Liver (tissue), 8 donors: ENCODE measurements at regions not wholly inside any gene's neighbourhood (a gene's known extent, or its start where the extent isn't known, plus 50 kb on each side); places are given as distances from the start of the nearest gene placed in this dataset.

ENCODE experiments used
- DNase-seq: peaks from one replicate; pipeline ENCODE4 v3.0.0-alpha.2; 2017; ENCODE audit warnings: low spot score
- H3K27ac ChIP-seq, 2 donors: one replicate each; pipeline ENCODE4 v1.7.0; 2013; ENCODE audit warnings: inconsistent platforms in 2 of 2, low read length in 2 of 2, control low read depth in 1 of 2, low read depth in 1 of 2, mild to moderate bottlenecking in 1 of 2
- H3K27me3 ChIP-seq, 4 donors: one replicate each; pipeline versions ENCODE4 v1.6.1 to v1.7.0; 2013; ENCODE audit warnings: low read length in 3 of 4, inconsistent platforms in 1 of 4, mild to moderate bottlenecking in 1 of 4, moderate library complexity in 1 of 4; ENCODE audit not compliant: control insufficient read depth in 4 of 4, insufficient read depth in 4 of 4
- H3K36me3 ChIP-seq, 4 donors: one replicate each; pipeline versions ENCODE4 v1.6.1 to v1.7.0; 2013; ENCODE audit warnings: low read length in 3 of 4, mild to moderate bottlenecking in 3 of 4, low read depth in 1 of 4, moderate library complexity in 1 of 4; ENCODE audit not compliant: control insufficient read depth in 4 of 4, insufficient read depth in 3 of 4
- H3K4me1 ChIP-seq, 4 donors: one replicate each; pipeline versions ENCODE4 v1.6.1 to v1.7.0; 2013; ENCODE audit warnings: low read length in 3 of 4, mild to moderate bottlenecking in 3 of 4, moderate library complexity in 1 of 4; ENCODE audit not compliant: control insufficient read depth in 4 of 4, insufficient read depth in 4 of 4
- H3K4me3 ChIP-seq, 3 donors: one replicate each; pipeline versions ENCODE4 v1.6.1 to v1.7.0; 2013; ENCODE audit warnings: low read length in 3 of 3, control low read depth in 1 of 3, low read depth in 1 of 3, mild to moderate bottlenecking in 1 of 3
- H3K9ac ChIP-seq, 2 donors: one replicate each; pipeline ENCODE4 v1.7.0; 2013; ENCODE audit warnings: low read length in 2 of 2, mild to moderate bottlenecking in 2 of 2, moderate library complexity in 2 of 2, control low read depth in 1 of 2, low read depth in 1 of 2
- H3K9me3 ChIP-seq, 4 donors: one replicate each; pipeline versions ENCODE4 v1.6.1 to v1.7.0; 2013; ENCODE audit warnings: low read length in 3 of 4; ENCODE audit not compliant: control insufficient read depth in 4 of 4
- CTCF ChIP-seq: fragments of 150-350 bp; IDR thresholded peaks from 2 replicates; pipeline ENCODE4 v1.5.1; 2017; ENCODE audit warnings: improper control_type of control experiment, low read depth, low read length; ENCODE audit not compliant: missing input control
- EGR1 ChIP-seq, 2 donors: IDR thresholded peaks; 2 replicates each; pipeline ENCODE4 v1.6.1; 2016 to 2018; ENCODE audit warnings: antibody characterized with exemption in 2 of 2, low read depth in 2 of 2
- FOXA1 ChIP-seq: IDR thresholded peaks from 2 replicates; pipeline ENCODE4 v1.6.1; 2016; ENCODE audit warnings: antibody characterized with exemption
- FOXA2 ChIP-seq: IDR thresholded peaks from 2 replicates; pipeline ENCODE4 v1.6.1; 2016; ENCODE audit warnings: antibody characterized with exemption
- GABPA ChIP-seq, 2 donors: IDR thresholded peaks in 1 of 2; conservative IDR thresholded peaks in 1 of 2; 2 replicates each; pipeline ENCODE4 v1.6.1; 2016; ENCODE audit warnings: antibody characterized with exemption in 2 of 2, mild to moderate bottlenecking in 1 of 2, moderate library complexity in 1 of 2
- HNF4A ChIP-seq, 2 donors: conservative IDR thresholded peaks; 2 replicates each; pipeline ENCODE4 v1.6.1; 2016; ENCODE audit warnings: antibody characterized with exemption in 2 of 2, mild to moderate bottlenecking in 2 of 2
- HNF4G ChIP-seq: IDR thresholded peaks from 2 replicates; pipeline ENCODE4 v1.6.1; 2016; ENCODE audit warnings: antibody characterized with exemption
- JUND ChIP-seq, 2 donors: IDR thresholded peaks; 2 replicates each; pipeline ENCODE4 v1.6.1; 2016; ENCODE audit warnings: antibody characterized with exemption in 2 of 2
- MAX ChIP-seq: IDR thresholded peaks from 2 replicates; pipeline ENCODE4 v1.6.1; 2016; ENCODE audit warnings: antibody characterized with exemption
- NR2F2 ChIP-seq: IDR thresholded peaks from 2 replicates; pipeline ENCODE4 v1.6.1; 2016; ENCODE audit warnings: antibody characterized with exemption
- RAD21 ChIP-seq, 2 donors: IDR thresholded peaks; 2 replicates each; pipeline ENCODE4 v1.6.1; 2016; ENCODE audit warnings: antibody characterized with exemption in 2 of 2, mild to moderate bottlenecking in 2 of 2
- RXRA ChIP-seq, 2 donors: IDR thresholded peaks; 2 replicates each; pipeline ENCODE4 v1.6.1; 2017 to 2018; ENCODE audit warnings: antibody characterized with exemption in 2 of 2, mild to moderate bottlenecking in 1 of 2
- SP1 ChIP-seq: IDR thresholded peaks from 2 replicates; pipeline ENCODE4 v1.6.1; 2018; ENCODE audit warnings: antibody characterized with exemption, mild to moderate bottlenecking
- TAF1 ChIP-seq: conservative IDR thresholded peaks from 2 replicates; pipeline ENCODE4 v1.6.1; 2016; ENCODE audit warnings: antibody characterized with exemption, mild to moderate bottlenecking
- YY1 ChIP-seq: IDR thresholded peaks from 2 replicates; pipeline ENCODE4 v1.6.1; 2016; ENCODE audit warnings: antibody characterized with exemption, mild to moderate bottlenecking
- WGBS: extraction: QIAGEN DNeasy Blood & Tissue Kit; methylation state at CpG from one replicate; pipeline ENCODE4 v1.1.7; 2013; 5-methylcytosine and 5-hydroxymethylcytosine counted together
- TF ChIP-seq, protein P1 (sequence below): IDR thresholded peaks from 2 replicates; pipeline ENCODE4 v1.6.1; 2016; ENCODE audit warnings: antibody characterized with exemption
- TF ChIP-seq, protein P2 (sequence below): IDR thresholded peaks from 2 replicates; pipeline ENCODE4 v1.6.1; 2016; ENCODE audit warnings: antibody characterized with exemption
- TF ChIP-seq, protein P3 (sequence below): IDR thresholded peaks from 2 replicates; pipeline ENCODE4 v1.6.1; 2016; ENCODE audit warnings: antibody characterized with exemption, mild to moderate bottlenecking
- donor health status: healthy.
- donor health status: healthy.
- donor health status: healthy.
- donor health status: healthy.
- donor health status: healthy.

- Histone ChIP-seq H3K27ac (no peak overlapping the region), H3K9me3 (no peaks in the 10 kb centered on the region), H3K9ac (no peak overlapping the region), H3K27me3 (no peaks in the 10 kb centered on the region), H3K36me3 (no peaks in the 10 kb centered on the region), H3K4me1 (no peaks in the 10 kb centered on the region), H3K4me3 (no peak overlapping the region)
- WGBS = 60% methylated on average over 5 of the region's 5 CpGs
- no peak for DNase-seq
- no peak for TF ChIP-seq NR2F2
- TF ChIP-seq FOXA1 = no peak
- TF ChIP-seq RXRA (IDR thresholded peaks at IDR 0.05) = no peak
- TF ChIP-seq JUND (IDR thresholded peaks at IDR 0.05) = no peak
- TF ChIP-seq CTCF = no peak
- TF ChIP-seq EGR1 (IDR thresholded peaks at IDR 0.05; ENCODE audit: low read depth in 2 of 2) = no peak
- TF ChIP-seq RAD21 (IDR thresholded peaks at IDR 0.05) = no peak
- TF ChIP-seq GABPA (IDR thresholded peaks at IDR 0.05 in 1 of 2, conservative IDR thresholded peaks at IDR 0.05 in 1 of 2) = no peak
- TF ChIP-seq SP1 = no peak
- TF ChIP-seq TAF1 = no peak
- TF ChIP-seq HNF4G = no peak
- TF ChIP-seq YY1 = no peak
- no peak for TF ChIP-seq FOXA2
These were observed 582.7 kb downstream of the RERGL start for GRCh38 chr12:17507336-17507735.

DNA sequence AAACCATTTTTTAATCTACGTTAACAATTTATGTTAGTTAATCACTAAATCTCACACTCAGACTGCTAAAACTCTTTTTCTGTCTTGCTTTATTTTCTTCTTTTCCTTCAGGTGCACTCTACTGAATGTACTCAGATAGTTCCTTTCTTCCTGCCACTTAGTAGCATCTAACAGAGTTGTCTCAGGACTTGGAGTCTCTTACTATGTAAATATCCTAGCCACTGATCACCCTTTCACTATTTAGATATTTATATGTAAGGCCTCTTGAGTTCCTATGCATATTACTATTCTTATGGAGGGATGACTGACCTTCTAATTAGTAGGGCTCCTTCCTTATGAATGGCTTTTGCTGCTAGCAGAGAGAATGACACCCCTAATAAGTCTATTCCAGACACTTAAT, 586.3 kb downstream of the RERGL start:
- TF ChIP-seq RXRA (IDR thresholded peaks at IDR 0.05) = no peak
- TF ChIP-seq TAF1 = no peak
- TF ChIP-seq HNF4G = no peak
- TF ChIP-seq HNF4A (conservative IDR thresholded peaks at IDR 0.05) = no peak
- no peak for TF ChIP-seq FOXA1
- TF ChIP-seq, protein P1, sequence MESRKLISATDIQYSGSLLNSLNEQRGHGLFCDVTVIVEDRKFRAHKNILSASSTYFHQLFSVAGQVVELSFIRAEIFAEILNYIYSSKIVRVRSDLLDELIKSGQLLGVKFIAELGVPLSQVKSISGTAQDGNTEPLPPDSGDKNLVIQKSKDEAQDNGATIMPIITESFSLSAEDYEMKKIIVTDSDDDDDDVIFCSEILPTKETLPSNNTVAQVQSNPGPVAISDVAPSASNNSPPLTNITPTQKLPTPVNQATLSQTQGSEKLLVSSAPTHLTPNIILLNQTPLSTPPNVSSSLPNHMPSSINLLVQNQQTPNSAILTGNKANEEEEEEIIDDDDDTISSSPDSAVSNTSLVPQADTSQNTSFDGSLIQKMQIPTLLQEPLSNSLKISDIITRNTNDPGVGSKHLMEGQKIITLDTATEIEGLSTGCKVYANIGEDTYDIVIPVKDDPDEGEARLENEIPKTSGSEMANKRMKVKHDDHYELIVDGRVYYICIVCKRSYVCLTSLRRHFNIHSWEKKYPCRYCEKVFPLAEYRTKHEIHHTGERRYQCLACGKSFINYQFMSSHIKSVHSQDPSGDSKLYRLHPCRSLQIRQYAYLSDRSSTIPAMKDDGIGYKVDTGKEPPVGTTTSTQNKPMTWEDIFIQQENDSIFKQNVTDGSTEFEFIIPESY = no peak
- TF ChIP-seq, protein P2, sequence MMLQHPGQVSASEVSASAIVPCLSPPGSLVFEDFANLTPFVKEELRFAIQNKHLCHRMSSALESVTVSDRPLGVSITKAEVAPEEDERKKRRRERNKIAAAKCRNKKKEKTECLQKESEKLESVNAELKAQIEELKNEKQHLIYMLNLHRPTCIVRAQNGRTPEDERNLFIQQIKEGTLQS = no peak
- no peak for TF ChIP-seq GABPA (IDR thresholded peaks at IDR 0.05 in 1 of 2, conservative IDR thresholded peaks at IDR 0.05 in 1 of 2)
- TF ChIP-seq NR2F2 = no peak
- TF ChIP-seq FOXA2 = no peak
- no peak for TF ChIP-seq SP1
- TF ChIP-seq EGR1 (IDR thresholded peaks at IDR 0.05; ENCODE audit: low read depth in 2 of 2) = no peak
- no peak for TF ChIP-seq MAX
- no peak for TF ChIP-seq JUND (IDR thresholded peaks at IDR 0.05)
- TF ChIP-seq, protein P3, sequence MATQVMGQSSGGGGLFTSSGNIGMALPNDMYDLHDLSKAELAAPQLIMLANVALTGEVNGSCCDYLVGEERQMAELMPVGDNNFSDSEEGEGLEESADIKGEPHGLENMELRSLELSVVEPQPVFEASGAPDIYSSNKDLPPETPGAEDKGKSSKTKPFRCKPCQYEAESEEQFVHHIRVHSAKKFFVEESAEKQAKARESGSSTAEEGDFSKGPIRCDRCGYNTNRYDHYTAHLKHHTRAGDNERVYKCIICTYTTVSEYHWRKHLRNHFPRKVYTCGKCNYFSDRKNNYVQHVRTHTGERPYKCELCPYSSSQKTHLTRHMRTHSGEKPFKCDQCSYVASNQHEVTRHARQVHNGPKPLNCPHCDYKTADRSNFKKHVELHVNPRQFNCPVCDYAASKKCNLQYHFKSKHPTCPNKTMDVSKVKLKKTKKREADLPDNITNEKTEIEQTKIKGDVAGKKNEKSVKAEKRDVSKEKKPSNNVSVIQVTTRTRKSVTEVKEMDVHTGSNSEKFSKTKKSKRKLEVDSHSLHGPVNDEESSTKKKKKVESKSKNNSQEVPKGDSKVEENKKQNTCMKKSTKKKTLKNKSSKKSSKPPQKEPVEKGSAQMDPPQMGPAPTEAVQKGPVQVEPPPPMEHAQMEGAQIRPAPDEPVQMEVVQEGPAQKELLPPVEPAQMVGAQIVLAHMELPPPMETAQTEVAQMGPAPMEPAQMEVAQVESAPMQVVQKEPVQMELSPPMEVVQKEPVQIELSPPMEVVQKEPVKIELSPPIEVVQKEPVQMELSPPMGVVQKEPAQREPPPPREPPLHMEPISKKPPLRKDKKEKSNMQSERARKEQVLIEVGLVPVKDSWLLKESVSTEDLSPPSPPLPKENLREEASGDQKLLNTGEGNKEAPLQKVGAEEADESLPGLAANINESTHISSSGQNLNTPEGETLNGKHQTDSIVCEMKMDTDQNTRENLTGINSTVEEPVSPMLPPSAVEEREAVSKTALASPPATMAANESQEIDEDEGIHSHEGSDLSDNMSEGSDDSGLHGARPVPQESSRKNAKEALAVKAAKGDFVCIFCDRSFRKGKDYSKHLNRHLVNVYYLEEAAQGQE = no peak
- TF ChIP-seq RAD21 (IDR thresholded peaks at IDR 0.05) = no peak
- TF ChIP-seq YY1 = no peak
- no peak for TF ChIP-seq CTCF
- H3K27me3 ChIP-seq = peaks cover 0 to 2% (median 0%) of the 10 kb centered on the region in 4 donors
- H3K36me3 ChIP-seq = no peaks in the 10 kb centered on the region
- no peaks in the 10 kb centered on the region for H3K4me1 ChIP-seq
- H3K9ac ChIP-seq = no peak overlapping the region
- WGBS = 79% methylated on average over 1 of the region's 1 CpG
- no peaks in the 10 kb centered on the region for H3K9me3 ChIP-seq
- H3K27ac ChIP-seq = no peak overlapping the region
- no peak overlapping the region for H3K4me3 ChIP-seq
- DNase-seq = no peak
